ENCODE measurements at regions not wholly inside any gene's neighbourhood (a gene's known extent, or its start where the extent isn't known, plus 50 kb on each side); places are given as distances from the start of the nearest gene placed in this dataset.

- no peak for TF ChIP-seq POLR2AphosphoS5 (IDR thresholded peaks at IDR 0.05)
- TF ChIP-seq, protein P1, sequence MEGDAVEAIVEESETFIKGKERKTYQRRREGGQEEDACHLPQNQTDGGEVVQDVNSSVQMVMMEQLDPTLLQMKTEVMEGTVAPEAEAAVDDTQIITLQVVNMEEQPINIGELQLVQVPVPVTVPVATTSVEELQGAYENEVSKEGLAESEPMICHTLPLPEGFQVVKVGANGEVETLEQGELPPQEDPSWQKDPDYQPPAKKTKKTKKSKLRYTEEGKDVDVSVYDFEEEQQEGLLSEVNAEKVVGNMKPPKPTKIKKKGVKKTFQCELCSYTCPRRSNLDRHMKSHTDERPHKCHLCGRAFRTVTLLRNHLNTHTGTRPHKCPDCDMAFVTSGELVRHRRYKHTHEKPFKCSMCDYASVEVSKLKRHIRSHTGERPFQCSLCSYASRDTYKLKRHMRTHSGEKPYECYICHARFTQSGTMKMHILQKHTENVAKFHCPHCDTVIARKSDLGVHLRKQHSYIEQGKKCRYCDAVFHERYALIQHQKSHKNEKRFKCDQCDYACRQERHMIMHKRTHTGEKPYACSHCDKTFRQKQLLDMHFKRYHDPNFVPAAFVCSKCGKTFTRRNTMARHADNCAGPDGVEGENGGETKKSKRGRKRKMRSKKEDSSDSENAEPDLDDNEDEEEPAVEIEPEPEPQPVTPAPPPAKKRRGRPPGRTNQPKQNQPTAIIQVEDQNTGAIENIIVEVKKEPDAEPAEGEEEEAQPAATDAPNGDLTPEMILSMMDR (IDR thresholded peaks at IDR 0.05), result no peak
- TF ChIP-seq POLR2A (IDR thresholded peaks at IDR 0.05; ENCODE audit: low read depth), result no peak
These were observed 329.2 kb upstream of the FIGN start for GRCh38 chr2:164065038-164065437.

Measured in esophagus muscularis mucosa (tissue), 3 donors.